ENCODE measurements at regions not wholly inside any gene's neighbourhood (a gene's known extent, or its start where the extent isn't known, plus 50 kb on each side); places are given as distances from the start of the nearest gene placed in this dataset.

- no peak for DNase-seq (ENCODE audit: low read depth in 2 of 2)
Measured at GRCh38 chr12:93103154-93103553, 174.1 kb upstream of the EEA1 start.

- no peak for DNase-seq (ENCODE audit: low read depth in 2 of 2)
Measured at GRCh38 chr12:93104535-93104934, 175.4 kb upstream of the EEA1 start.

GRCh38 chr12:93106910-93107309 lies 177.8 kb upstream of the EEA1 start:
- DNase-seq (ENCODE audit: low read depth in 2 of 2) = no peak

- no peak for DNase-seq (ENCODE audit: low read depth in 2 of 2)
Measured at GRCh38 chr12:93107514-93108312, 178.6 kb upstream of the EEA1 start.

- no peak for DNase-seq (ENCODE audit: low read depth in 2 of 2)
Measured at GRCh38 chr12:93108985-93109384, 179.9 kb upstream of the EEA1 start.

GRCh38 chr12:93109551-93110203 lies 180.6 kb upstream of the EEA1 start:
- no peak for DNase-seq (ENCODE audit: low read depth in 2 of 2)

- no peak for DNase-seq (ENCODE audit: low read depth in 2 of 2)
Measured at GRCh38 chr12:93111773-93112172, 182.7 kb upstream of the EEA1 start.

GRCh38 chr12:93113317-93114006 lies 184.4 kb upstream of the EEA1 start:
- DNase-seq (ENCODE audit: low read depth in 2 of 2) = no peak

GRCh38 chr12:93115198-93115601 lies 186.1 kb upstream of the EEA1 start:
- DNase-seq (ENCODE audit: low read depth in 2 of 2) = no peak

GRCh38 chr12:93115646-93116045 lies 186.6 kb upstream of the EEA1 start:
- DNase-seq (ENCODE audit: low read depth in 2 of 2) = no peak

GRCh38 chr12:93116632-93117031 lies 187.5 kb upstream of the EEA1 start:
- DNase-seq (ENCODE audit: low read depth in 2 of 2) = no peak

- DNase-seq (ENCODE audit: low read depth in 2 of 2) = no peak
Measured at GRCh38 chr12:93121729-93122488, 192.8 kb upstream of the EEA1 start.

GRCh38 chr12:93122569-93123091 lies 193.5 kb upstream of the EEA1 start:
- no peak for DNase-seq (ENCODE audit: low read depth in 2 of 2)

GRCh38 chr12:93125126-93125525 lies 196.0 kb upstream of the EEA1 start:
- no peak for DNase-seq (ENCODE audit: low read depth in 2 of 2)

- no peak for DNase-seq (ENCODE audit: low read depth in 2 of 2)
Measured at GRCh38 chr12:93126069-93126474, 197.0 kb upstream of the EEA1 start.

GRCh38 chr12:93127107-93127560 lies 198.0 kb upstream of the EEA1 start:
- no peak for DNase-seq (ENCODE audit: low read depth in 2 of 2)

GRCh38 chr12:93127582-93128331 lies 198.7 kb upstream of the EEA1 start:
- DNase-seq (ENCODE audit: low read depth in 2 of 2) = no peak

GRCh38 chr12:93128332-93128707 lies 199.2 kb upstream of the EEA1 start:
- no peak for DNase-seq (ENCODE audit: low read depth in 2 of 2)

GRCh38 chr12:93130366-93131054 lies 201.4 kb upstream of the EEA1 start:
- no peak for DNase-seq (ENCODE audit: low read depth in 2 of 2)

GRCh38 chr12:93133361-93133760 lies 204.3 kb upstream of the EEA1 start:
- no peak for DNase-seq (ENCODE audit: low read depth in 2 of 2)

Measured in stimulated activated CD8-positive, alpha-beta memory T cell treated with anti-CD3 and anti-CD28 coated beads, Interleukin-15, amount 100 ng/mL, for 4 hours (primary cell).